ENCODE measurements at regions not wholly inside any gene's neighbourhood (a gene's known extent, or its start where the extent isn't known, plus 50 kb on each side); places are given as distances from the start of the nearest gene placed in this dataset.

GRCh38 chr14:48622980-48623379, 947.6 kb upstream of the MDGA2 start:
- Histone ChIP-seq H3K4me1 (ENCODE audit: control insufficient read depth, extremely low read depth, insufficient read depth, low read length) (no peaks in the 10 kb centered on the region), H3K36me3 (ENCODE audit: control insufficient read depth in 2 of 2, extremely low read depth in 1 of 2, insufficient read depth in 2 of 2, low read length in 2 of 2) (no peaks in the 10 kb centered on the region), H3K4me2 (ENCODE audit: control insufficient read depth, extremely low read depth, insufficient read depth, low read depth, low read length) (no peak overlapping the region), H2AFZ (ENCODE audit: control insufficient read depth, low read length) (no peak overlapping the region), H4K20me1 (ENCODE audit: control insufficient read depth, extremely low read depth, insufficient read depth, low read length) (no peaks in the 10 kb centered on the region), H3K27ac (ENCODE audit: control insufficient read depth, insufficient read depth, low read length) (no peak overlapping the region), H3K9ac (ENCODE audit: control insufficient read depth, extremely low read depth, insufficient read depth, low read length) (no peak overlapping the region), H3K9me1 (ENCODE audit: control insufficient read depth, extremely low read depth, insufficient read depth, low read length) (no peaks in the 10 kb centered on the region), H3K27me3 (ENCODE audit: control insufficient read depth, extremely low read depth, insufficient read depth, low read length) (no peaks in the 10 kb centered on the region), H3K4me3 (ENCODE audit: control insufficient read depth in 2 of 3, extremely low read depth in 1 of 3, insufficient read depth in 2 of 3, low read depth in 1 of 3, low read length in 3 of 3) (no peak overlapping the region), H3K79me2 (ENCODE audit: control insufficient read depth, insufficient read depth, low read length) (no peaks in the 10 kb centered on the region), H3K9me3 (ENCODE audit: control insufficient read depth, low read depth, low read length) (no peaks in the 10 kb centered on the region)
- FAIRE-seq (no peak), DNase-seq (ENCODE audit: low read depth, low spot score) (no peak)
- TF ChIP-seq EZH2 (IDR thresholded peaks at IDR 0.05; ENCODE audit: low read length) = no peak
- no peak for TF ChIP-seq CTCF (optimal IDR thresholded peaks at IDR 0.05 in 1 of 3, IDR thresholded peaks at IDR 0.05 in 1 of 3, conservative IDR thresholded peaks at IDR 0.05 in 1 of 3; ENCODE audit: extremely low read depth in 1 of 3, insufficient read depth in 2 of 3, low read length in 3 of 3)
- dilution Hi-C loops (cut with MboI; ENCODE audit: extremely low pct_ligation_motif_present, low sequenced_read_pairs) = no loop called here

GRCh38 chr14:48618057-48618456, 942.7 kb upstream of the MDGA2 start:
- H3K27me3 ChIP-seq (ENCODE audit: control insufficient read depth, extremely low read depth, insufficient read depth, low read length) = no peaks in the 10 kb centered on the region
- no peak overlapping the region for H3K4me3 ChIP-seq (ENCODE audit: control insufficient read depth in 2 of 3, extremely low read depth in 1 of 3, insufficient read depth in 2 of 3, low read depth in 1 of 3, low read length in 3 of 3)
- no peak for DNase-seq (ENCODE audit: low read depth, low spot score)
- no peaks in the 10 kb centered on the region for H3K9me3 ChIP-seq (ENCODE audit: control insufficient read depth, low read depth, low read length)
- no peak overlapping the region for H2AFZ ChIP-seq (ENCODE audit: control insufficient read depth, low read length)
- no peaks in the 10 kb centered on the region for H3K36me3 ChIP-seq (ENCODE audit: control insufficient read depth in 2 of 2, extremely low read depth in 1 of 2, insufficient read depth in 2 of 2, low read length in 2 of 2)
- no peak overlapping the region for H3K27ac ChIP-seq (ENCODE audit: control insufficient read depth, insufficient read depth, low read length)
- no peak for FAIRE-seq
- H3K9ac ChIP-seq (ENCODE audit: control insufficient read depth, extremely low read depth, insufficient read depth, low read length) = no peak overlapping the region
- no peaks in the 10 kb centered on the region for H3K4me1 ChIP-seq (ENCODE audit: control insufficient read depth, extremely low read depth, insufficient read depth, low read length)
- H3K9me1 ChIP-seq (ENCODE audit: control insufficient read depth, extremely low read depth, insufficient read depth, low read length) = no peaks in the 10 kb centered on the region
- no peaks in the 10 kb centered on the region for H3K79me2 ChIP-seq (ENCODE audit: control insufficient read depth, insufficient read depth, low read length)
- dilution Hi-C loops (cut with MboI; ENCODE audit: extremely low pct_ligation_motif_present, low sequenced_read_pairs) = no loop called here
- H3K4me2 ChIP-seq (ENCODE audit: control insufficient read depth, extremely low read depth, insufficient read depth, low read depth, low read length) = no peak overlapping the region
- no peaks in the 10 kb centered on the region for H4K20me1 ChIP-seq (ENCODE audit: control insufficient read depth, extremely low read depth, insufficient read depth, low read length)
- TF ChIP-seq EZH2 (IDR thresholded peaks at IDR 0.05; ENCODE audit: low read length) (no peak), CTCF (optimal IDR thresholded peaks at IDR 0.05 in 1 of 3, IDR thresholded peaks at IDR 0.05 in 1 of 3, conservative IDR thresholded peaks at IDR 0.05 in 1 of 3; ENCODE audit: extremely low read depth in 1 of 3, insufficient read depth in 2 of 3, low read length in 3 of 3) (no peak)
